PC-9 (cell line): ENCODE measurements at regions not wholly inside any gene's neighbourhood (a gene's known extent, or its start where the extent isn't known, plus 50 kb on each side); places are given as distances from the start of the nearest gene placed in this dataset.

Source experiments
- EZH2 ChIP-seq: fragments of 200-600 bp; sonication (generic); IDR thresholded peaks from 2 replicates; pipeline ENCODE4 v1.8.0; 2017; ENCODE audit warnings: antibody characterized with exemption, low read depth
- TF ChIP-seq, protein P1 (sequence below): fragments of 200-600 bp; sonication (generic); conservative IDR thresholded peaks from 2 replicates; pipeline ENCODE4 v1.6.1; 2017; ENCODE audit warnings: mixed run types, antibody characterized with exemption, mild to moderate bottlenecking, moderate library complexity

DNA sequence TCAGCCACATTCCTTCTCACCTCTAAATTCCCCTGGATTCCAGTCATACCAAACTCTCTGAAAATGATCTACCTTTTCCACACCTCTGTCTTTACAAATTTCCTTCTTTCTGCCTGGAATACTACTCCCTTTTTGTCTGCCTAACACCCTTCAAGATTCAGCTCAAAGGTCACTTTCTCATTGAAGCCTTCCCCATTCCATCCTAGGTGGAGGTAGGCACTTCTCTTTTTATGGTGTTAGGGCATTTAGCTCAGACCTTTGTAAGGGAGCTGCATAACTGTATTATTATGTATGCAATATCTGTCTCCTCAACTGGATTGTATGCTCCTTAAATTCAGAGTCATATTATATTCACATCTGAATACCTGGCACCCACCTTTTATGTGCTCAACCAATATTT lies 137.7 kb downstream of the RCHY1 start:
- TF ChIP-seq, protein P1, sequence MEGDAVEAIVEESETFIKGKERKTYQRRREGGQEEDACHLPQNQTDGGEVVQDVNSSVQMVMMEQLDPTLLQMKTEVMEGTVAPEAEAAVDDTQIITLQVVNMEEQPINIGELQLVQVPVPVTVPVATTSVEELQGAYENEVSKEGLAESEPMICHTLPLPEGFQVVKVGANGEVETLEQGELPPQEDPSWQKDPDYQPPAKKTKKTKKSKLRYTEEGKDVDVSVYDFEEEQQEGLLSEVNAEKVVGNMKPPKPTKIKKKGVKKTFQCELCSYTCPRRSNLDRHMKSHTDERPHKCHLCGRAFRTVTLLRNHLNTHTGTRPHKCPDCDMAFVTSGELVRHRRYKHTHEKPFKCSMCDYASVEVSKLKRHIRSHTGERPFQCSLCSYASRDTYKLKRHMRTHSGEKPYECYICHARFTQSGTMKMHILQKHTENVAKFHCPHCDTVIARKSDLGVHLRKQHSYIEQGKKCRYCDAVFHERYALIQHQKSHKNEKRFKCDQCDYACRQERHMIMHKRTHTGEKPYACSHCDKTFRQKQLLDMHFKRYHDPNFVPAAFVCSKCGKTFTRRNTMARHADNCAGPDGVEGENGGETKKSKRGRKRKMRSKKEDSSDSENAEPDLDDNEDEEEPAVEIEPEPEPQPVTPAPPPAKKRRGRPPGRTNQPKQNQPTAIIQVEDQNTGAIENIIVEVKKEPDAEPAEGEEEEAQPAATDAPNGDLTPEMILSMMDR: no peak
- no peak for TF ChIP-seq EZH2
